ELR (cell line): ENCODE measurements at regions not wholly inside any gene's neighbourhood (a gene's known extent, or its start where the extent isn't known, plus 50 kb on each side); places are given as distances from the start of the nearest gene placed in this dataset.

ENCODE experiments used
- DNase-seq: peaks from one replicate; pipeline ENCODE4 v3.0.0-alpha.2; 2015; ENCODE audit warnings: low read depth

DNA sequence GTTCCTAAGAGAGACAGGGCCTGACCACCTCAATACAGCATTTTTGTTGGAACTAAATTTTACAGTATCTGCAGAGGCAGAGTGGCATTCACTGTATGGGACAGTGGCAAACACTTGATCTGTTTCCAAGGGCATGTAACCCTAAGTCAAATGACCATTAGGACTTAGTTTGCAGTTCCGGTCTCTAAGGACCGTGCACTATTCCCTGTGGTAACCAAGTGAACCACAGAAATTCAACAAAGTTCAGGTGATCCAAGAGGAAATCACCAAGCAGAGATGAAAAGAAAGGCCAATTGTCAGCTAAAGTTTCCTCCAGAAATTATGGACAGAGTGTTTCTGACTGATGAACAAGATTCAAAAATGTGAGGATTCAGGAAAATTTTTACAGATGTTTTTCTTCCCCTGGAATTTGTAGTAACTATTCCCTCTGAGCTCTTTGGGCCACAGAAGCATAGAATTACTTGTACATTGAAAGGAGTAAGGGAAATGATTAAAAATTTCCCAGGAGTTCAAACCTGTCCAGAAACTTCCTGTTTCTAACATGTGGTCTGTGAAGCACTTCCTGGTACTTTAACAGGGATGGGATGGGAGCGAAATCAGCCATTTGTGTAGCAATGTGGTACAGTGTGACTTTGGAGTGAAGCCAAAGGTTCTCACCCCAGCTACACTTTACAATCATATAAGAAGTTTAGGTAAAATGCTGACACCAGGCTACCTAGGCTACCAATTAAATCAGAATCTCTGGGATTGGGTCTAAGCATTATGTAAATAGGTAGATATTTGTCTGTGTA is 266.1 kb upstream of the MAP3K1 start:
- DNase-seq = no peak

DNA sequence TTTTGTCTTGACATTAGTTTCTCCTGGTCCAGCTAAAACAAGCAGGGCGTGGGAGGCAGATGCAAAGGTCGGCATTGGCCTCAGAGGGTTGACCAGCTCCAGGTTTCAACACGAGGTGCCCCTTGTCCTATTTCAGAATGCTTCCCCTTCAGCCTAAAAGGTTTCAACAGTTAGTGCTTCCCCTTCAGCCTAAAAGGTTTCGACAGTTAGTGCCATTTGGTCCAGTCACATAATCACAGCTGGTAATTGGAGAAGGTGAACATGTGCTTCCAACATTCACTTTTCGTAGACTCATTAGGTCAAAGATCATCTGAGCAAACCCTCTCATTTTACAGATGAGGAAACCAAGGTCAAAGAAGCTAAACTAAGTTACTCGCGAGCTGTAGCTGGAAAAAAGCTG is 270.3 kb upstream of the MAP3K1 start:
- DNase-seq = no peak

DNA sequence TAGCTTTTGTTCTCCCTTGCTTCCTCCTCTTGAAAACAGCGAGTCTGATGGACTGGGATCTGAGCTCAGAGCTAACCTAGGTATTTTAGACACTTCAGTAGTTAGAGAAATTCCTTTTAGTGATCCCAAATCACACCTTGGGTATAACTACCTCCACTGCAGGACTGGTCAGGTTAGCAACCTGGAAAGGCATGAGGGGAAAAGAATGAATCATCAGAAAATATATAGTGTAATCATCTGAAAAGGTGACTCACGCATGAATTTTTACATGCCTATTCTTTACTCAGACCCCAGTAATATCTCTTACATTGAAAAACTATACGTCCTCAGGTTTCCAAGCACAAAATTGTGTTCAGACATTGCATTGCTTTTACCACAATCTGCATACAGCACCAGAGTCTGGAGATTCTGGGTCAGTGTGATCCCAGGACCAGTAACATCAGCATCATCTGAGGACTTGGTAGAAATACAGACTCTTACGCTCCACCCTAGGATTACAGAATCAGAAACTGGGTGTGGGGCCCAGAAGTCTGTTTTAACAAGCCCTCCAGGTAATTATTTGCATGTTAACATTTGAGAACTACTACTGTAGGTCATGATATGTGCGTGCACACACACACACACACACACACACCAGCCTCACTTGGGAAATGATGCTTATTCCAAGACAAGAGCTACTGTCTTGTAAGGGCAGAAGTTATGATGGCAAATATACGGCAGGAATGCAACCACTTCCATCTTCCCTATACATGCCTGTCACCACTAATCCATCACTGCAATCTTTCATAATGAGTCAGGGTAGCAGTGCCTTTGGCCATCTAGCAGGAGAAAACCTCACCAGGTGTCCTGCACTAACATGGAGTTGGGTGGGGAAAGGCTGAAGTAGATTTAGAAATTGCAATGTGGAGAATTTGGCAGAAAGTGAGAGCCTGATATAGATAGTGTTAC is 271.6 kb upstream of the MAP3K1 start:
- DNase-seq = peak; percentile 71

DNA sequence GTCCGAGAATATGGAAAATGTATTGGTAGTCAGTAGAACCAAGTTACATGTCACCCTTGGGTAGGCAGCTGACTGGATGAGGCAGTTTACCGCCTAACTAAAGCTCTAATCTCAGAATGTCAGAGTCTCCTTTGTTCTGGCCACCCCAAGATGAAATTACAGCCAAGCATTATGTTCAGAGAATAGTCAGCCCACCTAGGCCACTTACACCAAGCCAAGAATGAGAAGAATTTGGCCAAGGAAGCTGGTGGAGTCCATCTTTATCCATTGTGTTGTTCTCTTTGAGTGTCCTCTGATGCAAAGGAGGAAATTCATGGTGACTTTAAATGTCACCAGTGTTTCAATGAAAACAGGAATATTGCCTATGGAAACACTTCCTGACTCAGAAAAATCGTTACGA is 275.1 kb upstream of the MAP3K1 start:
- no peak for DNase-seq

DNA sequence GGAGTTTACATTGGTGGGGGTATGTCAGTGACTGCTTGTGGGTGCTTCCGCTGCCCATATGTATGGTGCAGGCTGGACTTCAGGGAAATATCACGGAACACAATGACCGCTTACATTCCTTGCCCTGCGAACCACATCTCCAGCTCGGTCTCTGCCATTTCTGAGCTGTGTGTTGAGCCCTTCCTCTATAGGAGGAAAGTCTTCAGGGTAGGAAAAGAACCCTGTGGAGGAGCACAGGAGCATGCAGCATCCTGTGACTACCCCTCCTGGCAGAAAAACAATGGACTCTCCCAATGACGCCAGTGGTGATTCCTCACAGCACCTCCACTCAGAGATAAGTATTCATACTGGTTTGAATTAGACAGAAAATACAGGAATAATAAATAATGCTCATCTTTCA is 276.8 kb upstream of the MAP3K1 start:
- DNase-seq = no peak

DNA sequence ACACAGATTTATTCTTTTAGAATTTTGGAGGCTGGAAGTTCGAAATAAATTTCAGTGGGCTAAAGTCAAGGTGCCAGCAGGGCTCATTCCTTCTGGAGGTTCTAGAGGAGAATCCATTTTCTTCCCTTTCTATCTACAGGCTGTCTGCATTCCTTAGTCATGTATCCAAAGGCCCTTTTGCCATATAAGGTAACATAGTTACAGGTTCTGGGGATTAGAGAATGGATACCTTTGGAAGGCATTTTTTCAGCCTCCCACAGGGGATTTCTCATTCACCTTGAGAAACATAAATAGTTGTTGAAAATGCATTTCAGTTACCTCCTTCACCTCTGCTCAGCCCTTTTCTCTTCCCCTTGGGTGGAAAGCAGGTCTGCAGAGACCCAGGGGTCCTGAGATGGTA is 280.0 kb upstream of the MAP3K1 start:
- DNase-seq = no peak

DNA sequence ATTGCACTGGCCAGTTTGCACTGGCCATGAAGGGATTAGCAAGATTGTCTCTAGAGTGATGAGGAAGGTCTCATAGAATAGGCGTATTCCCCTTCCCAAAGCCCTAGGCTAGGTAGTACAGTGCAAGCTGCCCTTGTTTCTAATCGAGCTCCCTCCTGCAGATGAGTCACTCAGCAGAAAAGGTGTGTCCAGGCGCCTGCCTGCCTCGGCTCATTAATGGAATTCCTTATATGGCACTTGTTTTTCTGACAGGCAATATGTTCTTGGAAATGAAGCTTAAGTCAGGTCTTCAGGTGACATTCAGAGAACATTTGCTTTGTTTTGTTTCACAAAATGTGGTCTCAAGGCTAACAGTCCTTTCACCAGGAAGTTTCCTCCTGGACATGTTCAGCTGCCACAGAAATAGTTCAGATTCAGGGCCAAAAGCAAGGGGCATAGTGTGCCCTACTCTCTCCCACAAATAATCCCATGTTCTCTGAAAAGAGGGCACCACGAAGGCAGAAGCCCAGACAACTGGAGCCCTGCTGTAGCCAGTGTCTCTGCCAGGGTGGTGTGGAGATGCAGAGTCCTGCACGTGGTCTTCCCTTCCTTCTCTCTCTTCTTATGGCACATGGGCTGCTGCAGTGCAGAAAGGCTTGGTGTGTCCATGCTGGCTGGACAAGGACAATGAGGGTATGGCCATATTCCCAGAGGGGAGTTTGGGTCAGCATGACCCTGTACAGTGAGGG is 281.1 kb upstream of the MAP3K1 start:
- no peak for DNase-seq

DNA sequence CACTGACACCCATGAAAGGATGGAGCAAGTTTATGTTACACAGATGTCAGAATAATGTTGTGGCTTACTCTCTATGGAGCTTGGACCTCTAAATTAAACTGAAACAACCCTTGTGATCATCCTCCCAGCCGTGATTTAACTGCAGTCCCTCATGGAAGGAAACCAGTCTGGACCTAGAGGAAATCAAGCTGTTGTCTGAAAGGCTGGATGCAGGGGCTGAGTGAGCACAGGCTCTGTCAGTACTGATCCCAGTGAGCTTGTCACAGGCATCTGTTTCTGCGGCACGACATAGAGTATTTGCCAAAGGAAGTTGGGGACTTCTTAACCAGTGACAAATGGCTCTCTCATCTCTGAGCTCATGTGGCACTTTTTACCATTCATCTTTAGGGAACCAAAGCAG is 282.9 kb upstream of the MAP3K1 start:
- no peak for DNase-seq

DNA sequence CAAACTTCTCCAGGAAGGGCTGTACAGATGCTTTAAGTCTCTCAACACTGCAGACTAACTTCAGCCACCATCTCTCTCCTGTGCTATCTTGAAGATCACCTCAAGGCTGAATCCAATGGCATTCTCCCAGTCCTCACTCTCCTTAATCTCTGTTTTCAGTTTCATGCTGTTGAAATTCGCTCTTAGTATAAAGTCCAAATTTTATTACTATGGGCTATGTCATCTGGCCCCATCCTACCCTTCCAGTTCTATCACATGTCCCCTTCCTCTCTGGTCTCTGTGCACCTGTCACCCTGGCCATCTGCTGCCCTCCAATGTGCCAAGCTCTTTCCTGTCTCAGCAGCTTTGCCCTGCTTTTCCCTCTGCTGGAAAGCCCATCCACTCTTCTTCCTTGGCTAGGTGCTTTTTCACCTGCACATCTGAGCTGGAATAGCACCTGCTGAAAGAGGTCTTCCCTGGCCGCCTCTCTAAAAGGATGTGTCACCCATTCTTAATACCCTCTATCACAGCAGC is 284.7 kb upstream of the MAP3K1 start:
- no peak for DNase-seq

DNA sequence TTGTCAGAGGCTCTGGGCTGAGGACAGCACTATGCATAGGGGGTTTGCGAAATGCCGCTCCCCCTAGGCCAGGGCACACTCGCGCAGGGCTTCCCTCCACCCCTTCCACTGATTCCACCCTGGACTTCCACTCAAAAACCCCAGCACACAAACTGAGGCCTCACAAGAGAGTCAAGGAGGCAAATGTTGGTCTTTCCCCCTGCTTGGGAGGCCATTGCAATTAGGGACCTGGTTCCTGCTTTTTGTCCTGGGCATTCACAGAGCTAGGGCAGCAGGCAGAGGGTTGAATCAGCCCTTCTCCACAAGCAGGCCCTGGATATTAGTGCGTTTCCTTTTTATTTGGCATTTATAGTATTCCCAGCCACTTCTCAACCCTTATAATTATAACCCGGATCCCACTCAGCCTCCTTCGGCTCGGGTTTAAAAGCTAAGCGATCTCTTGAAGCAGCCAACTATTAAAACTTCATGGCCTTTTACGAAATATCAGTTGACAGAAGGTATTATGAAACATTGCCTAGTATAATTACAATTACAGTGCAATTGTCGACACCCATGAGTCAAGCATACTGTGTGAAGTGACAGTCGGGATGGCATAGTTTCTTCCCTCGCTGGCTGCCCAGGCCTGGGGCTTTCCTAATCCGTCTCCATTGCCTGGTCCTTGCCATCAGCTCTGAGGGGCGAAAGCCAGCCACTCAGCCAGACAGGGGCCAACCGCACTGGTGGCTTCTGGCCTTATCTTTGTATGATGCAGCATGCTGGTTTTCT is 285.5 kb upstream of the MAP3K1 start:
- no peak for DNase-seq

DNA sequence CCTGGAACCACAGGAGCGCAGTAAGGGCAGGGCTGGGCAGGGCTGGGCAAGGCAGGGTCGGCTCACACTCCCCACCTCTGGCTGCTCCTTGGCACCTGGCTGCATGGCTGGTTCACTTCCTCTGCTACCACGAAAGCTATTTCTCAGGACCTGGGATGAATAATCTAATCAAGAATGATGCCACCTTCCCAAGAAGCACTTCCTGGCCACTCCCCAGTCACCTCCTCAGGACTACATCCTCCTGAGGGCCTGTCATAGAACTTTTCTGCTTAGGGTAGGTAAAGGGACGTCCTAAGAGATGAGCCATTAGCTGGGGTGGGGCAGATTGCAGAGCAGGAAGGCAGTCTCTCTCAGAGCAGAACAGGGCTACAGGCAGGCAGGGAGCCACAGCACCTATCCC is 288.2 kb upstream of the MAP3K1 start:
- DNase-seq = no peak

DNA sequence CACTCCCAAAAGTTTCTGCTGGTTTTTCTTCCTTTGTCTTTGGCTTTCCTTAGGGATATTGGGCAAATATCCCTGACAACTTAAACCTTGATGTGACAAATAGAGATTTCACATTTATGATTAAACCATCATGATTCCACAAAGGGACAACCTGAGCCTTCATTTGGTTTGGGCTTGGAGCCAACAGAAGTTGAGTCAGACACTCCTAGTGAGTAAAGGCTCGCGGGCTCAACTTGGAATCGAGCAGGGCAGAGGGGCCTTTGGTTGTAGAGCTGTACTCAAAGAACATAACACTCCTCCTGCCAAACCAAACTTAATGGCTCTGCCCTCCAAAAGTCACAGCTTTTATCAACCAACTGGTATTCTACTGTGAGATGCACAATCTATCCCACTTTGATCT is 290.2 kb upstream of the MAP3K1 start:
- peak; percentile 42 for DNase-seq

DNA sequence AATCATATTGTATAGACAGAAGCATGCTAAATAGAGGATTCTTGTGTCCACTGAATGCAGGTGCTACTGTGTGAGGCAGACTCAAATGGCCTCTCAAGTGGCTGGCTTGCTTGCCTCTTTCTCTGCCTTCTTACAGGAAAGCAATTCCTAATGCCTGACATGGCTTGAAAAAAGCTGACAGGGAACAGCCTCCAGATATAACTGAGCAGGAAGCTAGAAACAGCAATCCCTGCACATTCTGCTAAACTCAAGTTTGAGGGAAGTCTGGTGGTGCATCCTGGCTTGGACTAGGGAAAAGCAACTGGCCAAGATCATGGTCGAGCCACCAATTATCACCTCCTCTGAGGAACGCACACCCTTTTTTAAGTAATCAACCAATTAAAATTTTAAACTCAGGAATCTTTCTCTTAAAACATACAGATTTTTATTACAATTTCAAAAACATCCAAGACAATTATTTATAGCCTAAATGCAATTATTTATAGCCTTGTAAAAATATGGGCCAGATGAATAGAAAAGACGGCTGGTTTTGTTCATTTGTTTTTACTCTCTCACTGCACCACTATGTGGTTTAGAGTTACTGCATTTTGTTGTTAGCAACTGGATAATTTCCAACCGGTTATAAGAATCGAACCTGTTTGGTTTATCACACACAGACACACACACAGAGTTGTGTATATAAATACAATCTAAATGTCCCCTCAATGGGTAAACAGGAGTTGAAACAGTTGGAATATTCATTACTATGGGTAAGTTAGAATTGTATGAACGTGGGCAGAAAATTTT is 290.9 kb upstream of the ANKRD55 start:
- DNase-seq = no peak

DNA sequence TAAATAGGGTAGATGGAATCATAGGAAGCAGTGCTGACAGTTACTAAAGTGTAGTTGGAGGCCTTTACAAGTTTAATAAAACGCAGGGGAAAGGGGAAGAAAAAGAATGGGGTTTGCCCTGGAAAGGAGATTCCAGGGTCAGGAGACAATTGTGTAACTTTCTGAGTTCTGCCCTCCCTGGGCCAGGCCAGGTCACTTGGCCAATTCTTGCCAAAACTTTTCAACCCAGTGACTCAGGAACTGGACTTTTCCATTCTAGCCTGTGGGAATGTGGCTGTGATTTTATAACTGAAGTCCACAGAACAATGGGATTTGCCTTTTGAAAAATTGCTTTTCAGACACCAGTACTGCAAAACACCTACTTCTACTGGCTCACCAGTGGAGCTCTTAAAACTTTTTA is 289.8 kb upstream of the ANKRD55 start:
- DNase-seq = no peak

DNA sequence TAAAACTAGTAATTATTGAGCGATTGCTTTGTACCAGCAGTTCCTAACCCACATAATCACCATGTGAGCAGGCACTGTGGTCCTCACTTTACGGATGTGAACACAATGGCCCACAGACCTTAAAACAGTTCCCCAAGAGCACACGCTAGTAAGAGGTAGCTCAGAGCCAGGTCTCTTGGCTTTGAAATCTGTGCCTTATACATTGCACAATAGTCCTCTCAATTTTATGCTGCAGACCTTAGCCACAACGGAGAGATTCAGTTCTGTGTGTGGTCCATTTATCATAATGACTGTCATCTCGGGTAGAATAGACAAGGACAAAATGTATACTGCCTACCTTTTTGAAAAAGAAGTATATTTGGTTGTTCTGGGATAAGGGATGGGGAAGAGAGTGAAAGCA is 289.0 kb upstream of the ANKRD55 start:
- no peak for DNase-seq

DNA sequence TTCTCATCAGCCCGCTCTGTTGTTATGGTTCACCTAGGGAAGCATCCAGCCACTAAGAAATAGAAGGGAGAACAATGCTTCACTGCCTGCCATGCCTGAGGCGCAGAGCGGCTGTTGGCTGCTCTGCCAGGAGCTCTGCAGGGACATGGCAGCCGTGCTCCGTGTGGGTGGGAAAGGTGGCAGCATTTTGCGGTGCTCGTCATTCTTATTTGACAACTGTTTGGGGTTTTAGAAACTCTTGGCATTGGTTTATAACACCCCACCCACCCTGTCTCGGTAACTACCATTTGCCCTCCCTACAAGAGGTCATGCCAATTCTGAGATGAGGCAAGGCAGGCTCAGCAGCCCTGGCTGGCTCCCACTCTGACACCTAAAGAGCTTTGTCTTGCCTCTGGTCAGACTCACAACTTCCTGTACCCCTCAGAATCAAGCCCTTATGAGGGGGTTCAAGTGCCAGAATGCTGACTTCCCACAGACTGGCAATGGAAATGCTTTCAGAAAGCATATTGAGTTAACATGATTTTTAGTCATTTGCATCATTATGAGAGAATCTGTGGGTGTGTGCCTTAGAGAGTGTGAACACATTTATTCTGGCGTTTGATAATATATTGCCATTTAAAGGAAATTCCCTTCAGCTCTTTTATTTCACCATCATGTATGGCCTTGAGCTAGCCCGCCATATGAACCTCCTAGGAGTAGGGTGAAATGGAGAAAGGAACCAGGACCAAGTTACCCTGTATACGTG is 288.0 kb upstream of the ANKRD55 start:
- no peak for DNase-seq

DNA sequence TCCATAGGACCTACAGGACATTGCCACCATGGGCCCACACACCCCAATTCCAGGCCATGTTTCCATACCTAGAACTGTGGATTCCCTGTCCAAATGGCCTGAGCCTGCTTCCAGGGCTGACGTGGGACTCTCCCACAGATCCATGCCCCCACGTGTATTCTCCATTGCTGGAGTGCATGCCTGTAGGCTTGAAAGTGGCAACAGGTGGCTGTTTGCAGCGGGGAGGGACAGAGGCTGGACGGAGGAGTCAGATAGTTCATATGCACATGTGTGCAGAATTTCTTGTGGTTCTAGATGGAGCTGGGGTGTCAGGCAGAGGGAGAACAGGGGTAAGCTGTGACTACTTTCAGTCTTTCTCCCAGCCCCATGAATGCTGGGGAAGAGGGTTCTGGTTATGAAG is 285.7 kb upstream of the ANKRD55 start:
- no peak for DNase-seq

DNA sequence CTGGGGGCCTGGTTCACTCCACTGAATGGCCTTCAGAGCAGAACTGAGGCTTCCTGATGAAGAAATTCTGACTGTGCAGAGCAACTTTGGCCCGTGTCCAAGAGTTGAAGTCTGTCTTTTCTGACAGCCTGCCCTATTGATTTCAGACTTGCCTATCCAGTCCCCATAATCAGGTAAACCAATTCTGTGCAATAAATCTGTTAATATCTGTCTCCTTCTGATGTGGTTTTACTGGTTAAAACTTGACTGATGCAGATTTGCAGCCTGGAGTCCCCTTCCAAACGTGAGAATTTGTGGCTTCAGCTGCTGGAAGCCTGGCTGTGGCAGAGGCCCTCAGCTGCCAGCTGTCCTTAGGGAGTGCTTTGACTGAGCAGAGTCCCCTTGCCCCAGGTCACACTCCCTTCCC is 283.9 kb upstream of the ANKRD55 start:
- no peak for DNase-seq

DNA sequence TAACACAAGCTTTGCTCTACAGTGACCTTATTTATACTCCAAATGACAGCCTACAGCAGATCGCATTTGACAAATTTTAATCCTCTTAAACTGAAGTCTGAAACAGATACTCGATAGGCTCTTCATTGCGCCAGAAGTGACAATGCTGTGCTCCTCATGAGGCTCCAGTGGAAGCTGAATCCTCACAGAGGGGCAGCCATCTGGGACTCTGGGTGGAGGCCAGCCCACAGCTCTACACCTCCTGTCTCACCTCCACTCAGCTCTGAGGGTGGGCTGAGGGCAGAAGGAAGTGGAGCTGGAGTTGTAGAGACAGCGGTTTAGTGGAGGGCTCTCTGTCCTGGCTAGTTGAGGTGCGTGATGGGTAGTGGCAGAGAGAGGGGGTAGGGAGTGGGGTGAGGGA is 283.3 kb upstream of the ANKRD55 start:
- no peak for DNase-seq

DNA sequence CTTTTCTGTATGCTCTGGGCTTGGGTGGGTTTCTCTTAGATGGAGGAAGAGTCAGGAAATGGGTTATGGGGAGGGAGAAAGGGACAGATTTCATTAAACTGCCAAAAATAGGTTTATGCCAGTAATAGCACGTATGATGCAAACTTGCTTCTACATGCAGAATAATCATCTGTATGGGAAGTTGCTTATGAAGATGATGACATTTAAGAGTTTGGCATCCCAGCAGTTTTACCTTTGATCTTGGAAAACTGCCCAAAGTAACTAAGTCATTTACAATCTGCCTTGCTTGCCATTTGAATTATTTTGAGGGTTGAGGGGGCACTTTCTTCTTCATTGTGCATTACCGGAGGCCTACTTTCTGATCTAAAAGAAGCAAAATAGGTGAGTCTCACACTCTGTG is 282.9 kb upstream of the ANKRD55 start:
- no peak for DNase-seq
